Stomach (tissue), 8 donors: ENCODE measurements at regions not wholly inside any gene's neighbourhood (a gene's known extent, or its start where the extent isn't known, plus 50 kb on each side); places are given as distances from the start of the nearest gene placed in this dataset.

ENCODE experiments used
- DNase-seq, 2 donors: peaks; one replicate each; pipeline versions ENCODE4 v3.0.0 to v3.0.0-alpha.2; 2013 to 2019
- H3K27ac ChIP-seq, 5 donors: fragments of 200-600 bp in 4 of 5; sonication (generic) in 4 of 5; one replicate each; pipeline ENCODE4 v1.5.1; 2013 to 2019; ENCODE audit warnings: mild to moderate bottlenecking in 1 of 5, moderate library complexity in 1 of 5
- H3K27me3 ChIP-seq, 3 donors: fragments of 200-600 bp; sonication (generic); one replicate each; pipeline ENCODE4 v1.5.1; 2017 to 2019; ENCODE audit warnings: mixed run types in 1 of 3
- H3K36me3 ChIP-seq, 4 donors: fragments of 200-600 bp; sonication (generic); 1 replicate in 3 of 4; 2 replicates in 1 of 4; pipeline ENCODE4 v1.5.1; 2016 to 2019
- H3K4me1 ChIP-seq, 4 donors: fragments of 200-600 bp; sonication (generic); one replicate each; pipeline ENCODE4 v1.5.1; 2016 to 2019
- H3K4me3 ChIP-seq, 4 donors: fragments of 200-600 bp; sonication (generic) in 3 of 4; one replicate each; pipeline ENCODE4 v1.5.1; 2016 to 2019; ENCODE audit warnings: mild to moderate bottlenecking in 1 of 4
- H3K9me3 ChIP-seq, 4 donors: fragments of 200-600 bp; sonication (generic); one replicate each; pipeline ENCODE4 v1.5.1; 2016 to 2019
- CTCF ChIP-seq, 7 experiments: fragments of 450-650 bp in 4 of 7; fragments of 200-600 bp in 3 of 7; sonication (generic) in 3 of 7; IDR thresholded peaks; one replicate each; pipeline ENCODE4 v1.5.1; 2016 to 2019; ENCODE audit warnings: antibody characterized with exemption in 7 of 7, control low read depth in 2 of 7, mild to moderate bottlenecking in 1 of 7
- EP300 ChIP-seq: sonication (generic); formaldehyde crosslinking; IDR thresholded peaks from one replicate; pipeline ENCODE4 v1.6.1; 2017; ENCODE audit warnings: antibody characterized with exemption
- POLR2A ChIP-seq, 4 donors: fragments of 450-650 bp; IDR thresholded peaks; one replicate each; pipeline ENCODE4 v1.6.1; 2016; ENCODE audit warnings: antibody characterized with exemption in 4 of 4, control low read depth in 2 of 4, mild to moderate bottlenecking in 1 of 4, moderate library complexity in 1 of 4
- POLR2AphosphoS5 ChIP-seq, 3 donors: sonication (generic); formaldehyde crosslinking; IDR thresholded peaks; one replicate each; pipeline ENCODE4 v1.6.1; 2016; ENCODE audit warnings: antibody characterized with exemption in 3 of 3
- WGBS, 5 donors: extraction: QIAGEN DNeasy Blood & Tissue Kit in 3 of 5; methylation state at CpG; one replicate each; pipeline versions ENCODE4 v1.1.5 to v1.1.7; 2013 to 2018; 5-methylcytosine and 5-hydroxymethylcytosine counted together
- intact Hi-C: fragments of 100-400 bp; cut with DNase I; formaldehyde crosslinking; loops from one replicate; pipeline ENCODE4 v1.15.1; 2023; ENCODE audit warnings: low total_unique reads
- donor health status: healthy with polysubstance abuse.
- donor health status: Bipolar disorder and iron deficiency.
- donor health status: healthy.

GRCh38 chr9:134970198-134970597 is 52.5 kb upstream of the FCN1 start:
- Histone ChIP-seq H3K27ac (no peak overlapping the region), H3K9me3 (no peaks in the 10 kb centered on the region), H3K36me3 (no peaks in the 10 kb centered on the region), H3K4me3 (no peak overlapping the region), H3K4me1 (no peaks in the 10 kb centered on the region), H3K27me3 (peaks cover 0 to 70% (median 21%) of the 10 kb centered on the region in 3 donors)
- no peak for DNase-seq
- WGBS, 5 donors, result 81 to 93% (median 91%) methylated on average over 6 of the region's 6 CpGs
- TF ChIP-seq EP300, result no peak
- TF ChIP-seq POLR2AphosphoS5 (IDR thresholded peaks at IDR 0.05), result no peak
- TF ChIP-seq POLR2A (IDR thresholded peaks at IDR 0.05), result no peak
- TF ChIP-seq CTCF (IDR thresholded peaks at IDR 0.05), result no peak
- intact Hi-C loops, result no loop called here

- H3K36me3 ChIP-seq, result no peaks in the 10 kb centered on the region
- H3K27me3 ChIP-seq, result peaks cover 0 to 65% (median 21%) of the 10 kb centered on the region in 3 donors
- no peak overlapping the region for H3K4me3 ChIP-seq
- no peak overlapping the region for H3K27ac ChIP-seq
- intact Hi-C loops, result no loop called here
- no peaks in the 10 kb centered on the region for H3K4me1 ChIP-seq
- no peaks in the 10 kb centered on the region for H3K9me3 ChIP-seq
- no peak for DNase-seq
- 54 to 64% (median 62%) methylated on average over 7 of the region's 7 CpGs for WGBS, 5 donors
- TF ChIP-seq CTCF (IDR thresholded peaks at IDR 0.05) (no peak), POLR2A (IDR thresholded peaks at IDR 0.05) (no peak), POLR2AphosphoS5 (IDR thresholded peaks at IDR 0.05) (no peak), EP300 (no peak)
Measured at GRCh38 chr9:134970719-134971118, 53.0 kb upstream of the FCN1 start.

GRCh38 chr9:134971196-134971595 is 53.5 kb upstream of the FCN1 start:
- no peaks in the 10 kb centered on the region for H3K4me1 ChIP-seq
- no peak overlapping the region for H3K27ac ChIP-seq
- H3K36me3 ChIP-seq, result no peaks in the 10 kb centered on the region
- H3K27me3 ChIP-seq, result peaks cover 0 to 61% (median 21%) of the 10 kb centered on the region in 3 donors
- H3K4me3 ChIP-seq, result no peak overlapping the region
- WGBS, 5 donors, result 74 to 84% (median 81%) methylated on average over 6 to 7 of the region's 7 CpGs
- TF ChIP-seq POLR2A (IDR thresholded peaks at IDR 0.05) (no peak), CTCF (IDR thresholded peaks at IDR 0.05) (no peak), POLR2AphosphoS5 (IDR thresholded peaks at IDR 0.05) (no peak), EP300 (no peak)
- DNase-seq, result no peak
- intact Hi-C loops, result no loop called here
- no peaks in the 10 kb centered on the region for H3K9me3 ChIP-seq

GRCh38 chr9:134971696-134972095 is 54.0 kb upstream of the FCN1 start:
- H3K36me3 ChIP-seq, result no peaks in the 10 kb centered on the region
- DNase-seq, result no peak
- H3K4me3 ChIP-seq, result no peak overlapping the region
- WGBS, 5 donors, result 76 to 90% (median 83%) methylated on average over 4 of the region's 4 CpGs
- no peak for TF ChIP-seq POLR2A (IDR thresholded peaks at IDR 0.05)
- no peak for TF ChIP-seq POLR2AphosphoS5 (IDR thresholded peaks at IDR 0.05)
- no peak for TF ChIP-seq CTCF (IDR thresholded peaks at IDR 0.05)
- no peak for TF ChIP-seq EP300
- no peaks in the 10 kb centered on the region for H3K9me3 ChIP-seq
- H3K27ac ChIP-seq, result no peak overlapping the region
- H3K4me1 ChIP-seq, result no peaks in the 10 kb centered on the region
- intact Hi-C loops, result no loop called here
- H3K27me3 ChIP-seq, result peaks cover 0 to 56% (median 21%) of the 10 kb centered on the region in 3 donors
